ENCODE measurements at regions not wholly inside any gene's neighbourhood (a gene's known extent, or its start where the extent isn't known, plus 50 kb on each side); places are given as distances from the start of the nearest gene placed in this dataset.

GRCh38 chr14:87229131-87229530 is 763.9 kb downstream of the GALC start:
- DNase-seq: no peak

- DNase-seq: no peak
Observed at GRCh38 chr14:87217023-87217422, 776.0 kb downstream of the GALC start.

- no peak for DNase-seq
Observed at GRCh38 chr14:87214558-87214957, 778.4 kb downstream of the GALC start.

GRCh38 chr14:87207756-87208155 is 785.2 kb downstream of the GALC start:
- no peak for DNase-seq

GRCh38 chr14:87205811-87206210 is 787.2 kb downstream of the GALC start:
- DNase-seq: no peak

GRCh38 chr14:87203346-87203745 is 789.6 kb downstream of the GALC start:
- no peak for DNase-seq

- no peak for DNase-seq
Observed at GRCh38 chr14:87199381-87199780, 793.6 kb downstream of the GALC start.

- no peak for DNase-seq
Observed at GRCh38 chr14:87196436-87196835, 796.5 kb downstream of the GALC start.

GRCh38 chr14:87187786-87188185 is 805.2 kb downstream of the GALC start:
- DNase-seq: no peak

- DNase-seq: no peak
Observed at GRCh38 chr14:87186737-87187136, 806.2 kb downstream of the GALC start.

- no peak for DNase-seq
Observed at GRCh38 chr14:87185961-87186560, 806.9 kb downstream of the GALC start.

- DNase-seq: no peak
Observed at GRCh38 chr14:87184180-87184579, 808.8 kb downstream of the GALC start.

- no peak for DNase-seq
Observed at GRCh38 chr14:87181288-87181687, 811.7 kb downstream of the GALC start.

- no peak for DNase-seq
Observed at GRCh38 chr14:87179936-87180335, 813.0 kb downstream of the GALC start.

- DNase-seq: no peak
Observed at GRCh38 chr14:87178277-87178676, 814.7 kb downstream of the GALC start.

GRCh38 chr14:87175175-87175574 is 817.8 kb downstream of the GALC start:
- DNase-seq: no peak

- no peak for DNase-seq
Observed at GRCh38 chr14:87171141-87171540, 821.8 kb downstream of the GALC start.

- DNase-seq: no peak
Observed at GRCh38 chr14:87170179-87170578, 822.8 kb downstream of the GALC start.

GRCh38 chr14:87169362-87169761 is 823.6 kb downstream of the GALC start:
- DNase-seq: no peak

- DNase-seq: no peak
Observed at GRCh38 chr14:87161502-87161901, 831.5 kb downstream of the GALC start.

- DNase-seq: no peak
Observed at GRCh38 chr14:87160989-87161388, 832.0 kb downstream of the GALC start.

GRCh38 chr14:87158283-87158682 is 834.7 kb downstream of the GALC start:
- DNase-seq: no peak

GRCh38 chr14:87156878-87157277 is 836.1 kb downstream of the GALC start:
- no peak for DNase-seq

- DNase-seq: no peak
Observed at GRCh38 chr14:87155856-87156488, 837.0 kb downstream of the GALC start.

- DNase-seq: no peak
Observed at GRCh38 chr14:87153901-87154300, 839.1 kb downstream of the GALC start.
